RWPE1 (cell line): ENCODE measurements at regions not wholly inside any gene's neighbourhood (a gene's known extent, or its start where the extent isn't known, plus 50 kb on each side); places are given as distances from the start of the nearest gene placed in this dataset.

Source experiments
- CTCF ChIA-PET: fragments of 350-600 bp; sonication (Branson Sonifier 250); formaldehyde crosslinking; extraction: SDS; loops from one replicate; lab custom pipeline; 2021; lab: Yijun Ruan, JAX
- POLR2A ChIA-PET: fragments of 400-600 bp; formaldehyde crosslinking; extraction: SDS; loops from one replicate; lab custom pipeline; 2020; ENCODE audit warnings: antibody characterized with exemption; ENCODE audit not compliant: low non-redundant PET; lab: Yijun Ruan, JAX
- DNase-seq: peaks from one replicate; pipeline ENCODE4 v3.0.0; 2012; ENCODE audit warnings: low spot score
- H3K27ac ChIP-seq: fragments of 450-650 bp; 2 replicates; pipeline ENCODE4 v1.5.1; 2017
- CTCF ChIP-seq: fragments of 450-650 bp; conservative IDR thresholded peaks from 2 replicates; pipeline ENCODE4 v1.5.1; 2017; ENCODE audit warnings: low read depth, mild to moderate bottlenecking

- ChIA-PET POLR2A (no interaction called here), CTCF (no interaction called here)
- TF ChIP-seq CTCF: no peak
- no peak overlapping the region for H3K27ac ChIP-seq
- no peak for DNase-seq
Measured at GRCh38 chr9:71485326-71485725, 283.0 kb downstream of the CEMIP2 start.

- no peak for TF ChIP-seq CTCF
- ChIA-PET POLR2A (no interaction called here), CTCF (no interaction called here)
- no peak overlapping the region for H3K27ac ChIP-seq
- no peak for DNase-seq
Measured at GRCh38 chr9:71483436-71483835, 284.9 kb downstream of the CEMIP2 start.

GRCh38 chr9:71479621-71480020 is 288.7 kb downstream of the CEMIP2 start:
- DNase-seq: no peak
- TF ChIP-seq CTCF: no peak
- ChIA-PET POLR2A (no interaction called here), CTCF (no interaction called here)
- H3K27ac ChIP-seq: no peak overlapping the region

GRCh38 chr9:71472400-71472799 is 295.9 kb downstream of the CEMIP2 start:
- CTCF ChIA-PET: no interaction called here
- POLR2A ChIA-PET: no interaction called here
- no peak for DNase-seq
- no peak for TF ChIP-seq CTCF
- no peak overlapping the region for H3K27ac ChIP-seq

- H3K27ac ChIP-seq: no peak overlapping the region
- ChIA-PET POLR2A (no interaction called here), CTCF (no interaction called here)
- no peak for TF ChIP-seq CTCF
- no peak for DNase-seq
Measured at GRCh38 chr9:71465392-71465791, 302.9 kb downstream of the CEMIP2 start.

GRCh38 chr9:71459082-71459481 is 309.2 kb downstream of the CEMIP2 start:
- ChIA-PET POLR2A (no interaction called here), CTCF (no interaction called here)
- DNase-seq: no peak
- TF ChIP-seq CTCF: no peak
- no peak overlapping the region for H3K27ac ChIP-seq
